DMS 273 (cell line): ENCODE measurements at regions not wholly inside any gene's neighbourhood (a gene's known extent, or its start where the extent isn't known, plus 50 kb on each side); places are given as distances from the start of the nearest gene placed in this dataset.

Source experiments
- DNase-seq: peaks from one replicate; lab custom pipeline; 2025; ENCODE audit not compliant: unreplicated experiment; lab: John Stamatoyannopoulos, UW

DNA sequence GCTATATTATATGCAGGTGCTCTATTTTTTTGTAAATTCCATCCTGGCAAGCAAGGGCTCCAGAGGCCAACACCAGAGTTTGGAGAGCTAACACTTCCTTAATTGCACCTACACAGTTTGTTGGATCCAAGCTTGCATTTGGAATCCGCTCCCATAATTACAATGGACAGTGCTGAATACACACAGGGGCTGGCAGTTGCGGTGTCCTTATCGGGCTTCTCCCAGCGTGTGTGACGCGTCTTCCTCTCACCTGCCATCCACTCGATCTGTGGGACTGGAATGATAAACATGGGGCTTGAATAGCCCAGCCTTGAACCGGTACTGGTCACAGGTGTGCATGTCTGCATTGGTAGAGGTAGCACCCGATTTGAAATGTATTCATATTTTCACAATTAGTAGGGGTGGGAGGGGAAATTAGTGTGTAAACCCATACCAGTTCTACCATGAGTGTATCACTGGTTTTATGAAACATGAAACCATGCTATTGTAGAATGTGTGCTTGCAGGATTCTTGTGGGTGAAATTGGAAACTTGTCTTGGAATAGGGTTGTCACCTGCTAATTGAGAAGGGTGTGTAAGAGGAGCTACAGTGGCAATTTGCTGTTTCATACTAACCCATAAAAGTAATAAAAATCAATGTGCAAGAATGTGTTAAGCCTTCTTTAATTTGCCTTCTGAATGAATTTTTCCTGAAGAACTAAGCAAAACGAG, 316.5 kb downstream of the WDR11 start:
- no peak for DNase-seq

DNA sequence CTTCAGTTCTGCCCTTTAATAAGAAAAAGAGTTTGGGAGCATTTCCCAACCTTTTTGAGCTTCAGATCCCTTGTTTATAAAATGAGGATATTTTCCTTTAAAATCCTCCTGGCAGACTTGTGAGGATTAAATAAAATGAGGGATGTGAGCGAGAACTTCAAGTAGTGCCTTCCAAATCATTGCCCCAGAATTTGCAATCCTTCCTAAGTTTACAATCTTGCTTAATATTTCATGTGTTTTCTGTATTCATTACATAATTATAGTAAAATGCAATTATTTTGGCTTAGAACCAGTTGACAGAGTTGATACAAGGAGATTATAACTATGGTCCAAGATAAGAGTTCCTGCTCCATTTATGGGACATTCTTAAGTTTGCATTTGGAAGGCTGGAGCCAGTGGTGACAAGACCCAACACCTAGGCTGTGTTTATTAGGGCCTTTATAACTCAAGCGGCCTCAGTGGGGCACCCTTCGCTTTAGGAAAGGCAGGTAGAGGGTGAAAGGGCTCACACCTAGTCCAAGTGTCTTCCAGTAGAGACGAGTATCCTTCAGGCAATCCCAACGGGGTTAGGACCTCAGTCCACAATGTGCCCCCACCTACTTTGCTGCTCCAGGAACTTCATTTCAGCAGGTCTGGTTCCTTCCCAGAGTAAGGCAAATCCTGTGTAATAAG, 317.5 kb downstream of the WDR11 start:
- peak; percentile 17 for DNase-seq

DNA sequence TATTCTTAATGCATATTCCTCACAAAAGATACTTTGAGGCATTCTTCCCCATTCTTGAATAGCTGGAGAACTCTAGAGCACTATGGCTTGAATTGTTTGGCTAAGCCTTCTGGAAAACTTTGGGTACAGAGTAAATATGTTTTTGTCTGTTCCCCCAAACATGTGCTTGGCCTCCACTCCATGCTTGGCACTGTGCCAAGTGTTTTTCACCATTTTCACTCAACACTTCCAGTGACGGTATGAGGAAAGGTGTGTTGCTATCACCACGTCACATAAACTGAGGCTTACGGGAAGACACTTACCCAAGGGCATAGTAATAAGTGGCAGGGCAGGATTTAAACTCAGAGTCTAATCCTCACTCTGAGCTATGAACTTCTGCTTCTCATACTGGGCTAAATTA, 318.2 kb downstream of the WDR11 start:
- DNase-seq, result no peak

DNA sequence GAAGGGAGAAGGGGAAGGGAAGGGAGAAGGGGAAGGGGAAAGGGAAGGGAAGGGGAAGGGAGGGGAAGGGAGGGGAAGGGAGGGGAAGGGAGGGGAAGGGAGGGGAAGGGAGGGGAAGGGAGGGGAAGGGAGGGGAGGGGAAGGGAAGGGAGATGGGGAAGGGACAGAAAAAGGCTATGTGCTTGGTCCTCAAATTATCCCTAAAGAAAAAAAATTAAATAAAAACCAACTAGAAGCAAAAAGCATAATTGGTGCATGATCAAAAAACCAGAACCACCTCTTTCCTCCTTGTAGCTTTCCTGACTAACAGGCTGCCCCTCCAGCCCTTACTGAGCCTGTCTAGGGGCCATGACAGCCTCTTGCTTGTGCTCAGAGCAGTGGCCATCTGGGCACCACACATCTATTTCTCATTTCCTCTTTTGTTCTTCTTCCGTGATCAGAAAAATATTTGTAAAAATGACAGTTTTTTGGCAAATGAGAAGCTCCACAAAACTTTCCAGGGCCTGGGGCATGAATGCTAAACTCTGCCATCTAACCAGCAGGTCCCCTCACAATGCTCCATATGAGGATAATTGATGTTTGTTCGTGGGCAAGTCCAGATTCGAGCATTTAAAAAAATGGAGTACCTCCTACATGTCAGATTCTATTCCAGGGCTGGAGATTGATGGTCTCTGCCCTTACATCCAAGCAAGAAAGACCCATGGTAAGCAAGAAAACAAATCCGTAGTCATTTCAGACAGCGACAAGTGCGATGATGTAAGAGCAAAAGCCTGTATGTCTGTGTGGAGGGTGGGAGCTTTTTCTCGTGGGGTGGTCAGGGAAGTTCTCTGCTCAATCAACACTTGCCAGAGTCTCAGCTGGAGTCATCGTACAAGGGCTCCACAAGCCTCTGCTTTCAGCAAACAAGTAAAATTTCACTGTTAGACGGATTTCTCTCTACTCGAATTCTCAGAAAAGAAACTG, 320.9 kb downstream of the WDR11 start:
- DNase-seq, result no peak

DNA sequence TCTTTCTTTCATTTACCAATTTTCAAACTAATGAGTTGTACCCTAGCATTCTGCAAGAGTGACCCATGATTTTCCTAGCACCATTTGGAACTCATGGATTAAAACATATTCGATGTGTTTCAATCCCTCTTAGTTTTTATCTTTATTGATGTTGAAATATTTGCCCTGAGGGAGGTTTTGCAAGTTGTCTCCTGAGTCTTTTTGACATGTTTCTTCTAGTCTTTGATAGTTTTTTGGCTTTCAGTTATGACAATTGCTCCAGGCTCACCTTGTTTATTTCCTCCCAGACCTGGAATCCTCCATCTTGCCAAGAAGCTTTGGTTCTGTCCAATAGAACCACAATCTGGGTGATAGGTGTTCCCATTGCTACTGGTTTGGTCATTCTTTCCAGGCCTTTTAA, 327.8 kb downstream of the WDR11 start:
- no peak for DNase-seq

DNA sequence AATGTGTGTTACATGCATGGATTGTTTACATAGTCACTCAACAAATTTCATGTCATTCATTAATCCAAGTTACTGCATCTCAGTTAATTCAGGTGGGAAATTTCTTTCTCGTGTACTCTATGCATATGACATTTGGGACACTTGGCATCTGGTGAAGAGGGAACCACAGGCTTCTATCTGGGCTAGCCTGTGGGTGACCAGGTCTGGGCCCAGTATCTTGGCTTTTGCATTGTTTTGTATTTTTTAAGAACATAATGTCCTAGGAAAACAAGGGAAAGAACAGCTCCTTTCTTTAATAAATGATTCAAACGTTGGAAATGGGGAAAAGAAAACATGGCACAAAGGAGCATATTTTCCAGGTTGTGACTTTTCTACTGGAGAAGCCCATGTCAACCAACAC, 331.1 kb downstream of the WDR11 start:
- DNase-seq, result no peak

DNA sequence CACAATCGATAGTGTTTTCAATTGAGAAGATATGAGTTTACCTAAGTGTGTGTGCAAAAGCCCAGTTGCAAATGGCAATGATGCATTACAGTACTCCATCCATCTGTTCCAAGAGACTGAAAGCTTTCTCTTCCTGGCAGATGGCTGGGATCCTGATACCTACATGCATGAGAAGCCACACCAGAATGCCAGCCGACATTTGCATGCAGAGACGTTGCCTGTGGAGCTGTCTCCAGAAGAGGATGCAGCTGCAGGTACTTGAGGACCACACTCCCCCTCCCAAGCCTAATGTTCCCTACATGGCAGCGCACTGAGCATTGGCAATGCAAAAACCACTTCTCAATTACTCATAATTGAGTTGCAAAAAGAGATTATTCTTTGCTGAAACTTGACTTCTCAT, 332.1 kb downstream of the WDR11 start:
- peak; percentile 93 for DNase-seq

DNA sequence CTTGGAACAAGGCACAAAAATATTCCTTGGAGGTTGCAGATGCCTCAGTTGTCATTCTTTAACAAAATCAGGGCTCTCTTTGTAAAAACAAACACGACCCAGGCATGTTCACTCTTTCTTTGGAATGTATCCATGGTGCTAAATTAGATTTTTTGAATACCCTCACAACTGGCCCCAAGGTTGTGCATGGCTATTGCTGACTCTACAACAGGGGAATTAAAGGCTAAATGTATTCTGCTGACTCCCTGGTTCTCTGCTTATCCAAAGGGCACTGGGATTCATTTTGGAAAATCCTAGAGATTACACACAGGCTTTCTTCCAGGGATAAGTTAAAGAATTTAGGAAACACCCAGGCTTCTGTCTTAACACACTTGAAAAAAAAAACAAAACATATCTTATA, 332.5 kb downstream of the WDR11 start:
- DNase-seq, result no peak

DNA sequence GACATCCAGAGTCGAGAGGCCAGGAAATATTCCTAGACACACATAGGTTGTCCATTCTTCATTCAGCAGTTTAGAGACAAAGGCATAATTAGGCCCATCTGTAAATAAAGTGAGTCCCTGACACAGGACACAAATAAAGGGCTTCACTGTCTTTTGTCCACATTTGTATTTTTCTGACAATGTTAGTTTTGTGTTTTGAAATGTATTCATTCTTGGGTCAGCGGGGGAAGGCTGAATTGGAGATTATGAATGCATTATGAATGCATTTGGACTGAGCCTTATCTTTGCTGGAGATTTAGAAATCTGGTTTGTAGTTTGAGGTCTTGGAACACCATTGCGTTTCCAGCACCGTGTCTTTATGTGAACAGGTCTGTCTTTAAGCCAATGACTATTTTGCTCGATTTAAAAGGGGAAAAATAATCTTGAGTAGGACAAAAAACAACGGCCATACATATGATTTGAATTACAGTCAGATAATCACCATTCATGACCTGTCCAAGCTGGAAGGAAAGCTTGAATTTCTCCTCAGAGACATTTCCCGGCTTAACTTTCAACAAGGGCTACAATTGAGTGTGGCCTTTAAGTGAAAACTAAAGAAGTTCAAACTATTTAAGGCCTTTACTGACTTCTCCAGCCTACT, 334.8 kb downstream of the WDR11 start:
- DNase-seq, result no peak

DNA sequence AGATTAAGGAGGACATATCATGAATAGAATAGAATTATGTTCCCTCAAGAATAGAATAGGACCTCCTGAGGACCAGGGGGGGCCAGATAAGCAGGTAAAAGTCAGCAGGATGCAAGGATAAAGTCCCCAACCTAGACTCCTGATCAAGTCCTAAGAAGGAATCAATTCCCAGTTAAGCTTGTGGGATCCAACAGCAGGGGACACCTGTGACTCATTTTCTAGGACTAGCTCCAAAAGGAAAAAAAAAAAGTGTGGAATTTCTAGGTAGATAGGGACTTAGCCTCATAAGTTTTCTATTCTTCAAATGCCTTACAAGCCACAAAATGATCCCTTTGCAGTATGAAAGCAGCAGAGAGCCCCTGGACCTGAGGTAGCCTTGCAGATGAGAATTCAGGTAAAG, 336.2 kb downstream of the WDR11 start:
- DNase-seq, result no peak

DNA sequence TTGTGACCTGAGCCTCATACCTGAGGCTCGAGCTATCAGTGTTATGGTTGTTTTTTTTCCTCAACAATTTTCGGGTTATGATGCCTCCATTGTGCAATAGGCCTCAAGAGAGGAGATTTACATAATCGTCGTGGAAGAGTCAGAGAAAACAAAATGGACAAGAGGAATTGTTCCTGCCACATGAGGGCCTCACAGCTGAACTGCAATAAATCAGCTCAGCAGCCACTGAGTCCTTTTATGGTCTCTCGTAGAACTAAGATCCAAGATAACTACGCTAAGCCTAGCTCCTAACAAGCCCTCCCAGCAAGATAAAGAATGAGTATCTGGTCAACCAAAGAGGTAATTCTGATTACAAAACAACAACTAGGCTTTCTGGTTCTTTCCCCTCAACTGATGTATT, 336.8 kb downstream of the WDR11 start:
- DNase-seq, result peak; percentile 9

DNA sequence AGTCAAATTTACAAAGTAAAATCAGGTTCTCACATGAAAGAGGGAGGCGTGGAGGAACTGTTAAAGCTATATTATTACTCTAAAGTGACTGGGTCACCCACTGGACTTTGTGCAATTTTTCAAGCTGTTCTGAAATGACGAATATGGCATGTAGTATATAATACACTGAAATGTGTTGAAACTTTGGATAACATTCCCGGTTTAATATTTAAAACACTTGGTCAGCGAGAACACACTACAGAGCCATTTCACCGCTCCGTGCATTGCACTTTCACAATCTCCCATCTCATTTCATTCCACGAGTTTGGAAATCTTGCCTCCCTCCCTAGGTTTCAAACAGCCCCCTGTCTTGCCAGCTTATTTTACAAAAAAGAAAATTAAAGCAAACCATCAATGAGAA, 337.9 kb downstream of the WDR11 start:
- no peak for DNase-seq

DNA sequence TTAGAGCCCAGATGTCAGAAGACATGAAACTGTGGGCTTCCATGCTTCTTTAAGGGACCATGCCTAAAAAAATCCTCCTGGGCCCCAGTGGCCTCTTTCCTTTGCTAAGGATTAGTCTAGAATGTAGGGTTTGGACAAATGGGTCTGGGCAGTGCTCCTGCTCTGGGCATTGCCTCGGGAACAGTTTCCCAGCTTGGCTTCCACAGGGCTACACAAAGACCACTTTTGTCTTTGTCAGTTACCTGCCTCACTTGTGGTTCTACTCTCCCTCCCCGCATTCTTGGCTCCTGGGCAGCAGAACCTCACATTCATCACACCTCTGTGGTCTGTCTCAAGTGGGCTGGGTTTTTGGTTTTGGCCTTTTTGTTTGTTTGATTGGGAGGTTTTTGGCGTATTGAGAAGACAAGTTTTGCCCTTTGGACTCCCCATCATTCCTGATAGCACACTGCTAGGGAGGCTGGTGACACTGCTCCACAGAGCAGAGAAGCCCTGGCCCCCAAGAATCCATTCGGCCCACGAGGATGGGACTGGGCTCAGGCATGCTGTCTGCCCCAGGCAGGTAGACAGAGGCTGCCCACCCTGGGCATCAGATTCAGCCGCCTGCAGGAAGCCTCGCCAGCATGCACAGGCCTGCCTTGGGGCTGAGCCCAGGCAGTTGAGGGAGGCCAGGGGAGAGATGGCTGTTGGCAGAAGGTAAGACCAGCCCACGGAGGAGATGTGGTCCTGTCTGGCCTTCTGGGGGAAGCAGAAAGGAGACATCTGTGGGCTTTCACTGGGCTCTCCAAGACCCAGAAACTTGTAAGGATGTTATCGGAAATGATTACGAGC, 343.7 kb downstream of the WDR11 start:
- DNase-seq, result no peak

DNA sequence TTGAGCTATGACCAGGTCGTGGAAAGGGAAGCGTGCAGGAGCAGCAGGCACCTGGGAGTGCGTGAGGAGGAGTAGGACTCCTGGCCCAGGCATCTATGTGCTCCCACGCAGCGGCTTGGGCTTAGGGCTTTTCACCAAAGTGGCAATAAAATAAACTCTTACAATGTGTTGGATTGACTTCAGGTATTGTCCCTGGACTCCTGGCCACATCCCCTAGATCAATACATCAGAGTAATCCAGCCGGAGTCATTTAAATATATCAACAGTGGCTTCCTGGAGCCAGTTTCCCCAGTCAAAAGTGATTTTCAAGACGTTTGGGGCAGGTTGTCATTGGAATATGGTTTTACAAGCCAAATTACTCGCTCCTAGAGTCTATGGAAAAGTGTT, 344.4 kb downstream of the WDR11 start:
- DNase-seq, result no peak

DNA sequence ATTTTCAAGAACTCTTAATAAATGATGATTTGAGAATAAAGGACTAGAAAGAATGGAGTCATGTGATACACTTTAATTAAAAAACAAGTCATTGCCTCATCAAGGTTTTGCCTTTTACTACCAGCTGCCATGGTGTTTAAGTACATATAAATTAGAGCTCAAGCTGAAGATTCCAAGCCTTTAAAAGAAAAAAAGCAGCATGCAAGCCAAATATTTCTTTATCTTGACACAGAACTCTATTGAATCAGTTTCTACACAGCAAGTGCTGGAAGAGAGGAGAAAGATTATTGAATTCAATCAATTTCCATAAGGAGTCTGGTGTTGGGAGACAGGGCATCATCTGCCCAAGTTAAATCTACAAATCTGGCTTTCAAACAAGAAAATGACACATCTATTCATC, 347.9 kb downstream of the WDR11 start:
- peak; percentile 14 for DNase-seq

DNA sequence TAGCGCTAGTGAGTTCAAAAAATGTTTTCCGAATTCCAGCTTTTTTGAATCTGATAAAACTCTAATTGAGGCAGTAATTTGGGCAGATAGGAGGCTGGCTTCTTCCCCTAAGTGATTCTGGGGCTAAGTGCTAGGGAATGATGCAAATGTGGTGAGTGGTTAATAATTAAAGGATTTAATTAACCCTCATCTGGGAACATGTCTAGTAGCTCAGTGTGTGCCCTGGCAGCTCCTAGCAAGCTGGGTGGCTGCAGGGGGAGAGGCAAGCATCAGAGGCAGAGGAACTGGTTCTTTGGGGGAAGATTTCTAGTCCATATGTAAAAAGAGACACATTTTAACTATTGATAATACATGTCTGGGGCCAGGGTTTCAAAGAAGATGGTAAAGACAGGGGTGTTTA, 354.5 kb downstream of the WDR11 start:
- peak; percentile 3 for DNase-seq

DNA sequence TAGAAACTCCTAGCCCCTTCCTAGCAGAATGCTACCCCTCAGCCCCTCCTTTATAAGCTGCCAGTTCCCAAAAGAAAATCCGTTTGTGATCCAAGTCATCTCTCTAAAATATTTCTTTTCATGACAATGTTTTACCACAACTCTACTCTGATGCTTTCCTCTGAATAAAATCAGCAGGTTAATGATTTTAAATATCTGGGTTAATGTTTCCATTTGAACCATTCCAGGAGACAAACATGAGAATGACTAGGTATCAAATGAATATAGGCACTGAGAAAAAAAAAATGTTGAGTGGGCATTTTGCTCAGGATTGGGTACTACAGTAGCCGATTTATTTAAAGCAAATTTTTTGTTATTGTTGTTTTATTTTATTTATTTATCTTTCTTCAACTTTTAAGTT, 360.3 kb downstream of the WDR11 start:
- no peak for DNase-seq

DNA sequence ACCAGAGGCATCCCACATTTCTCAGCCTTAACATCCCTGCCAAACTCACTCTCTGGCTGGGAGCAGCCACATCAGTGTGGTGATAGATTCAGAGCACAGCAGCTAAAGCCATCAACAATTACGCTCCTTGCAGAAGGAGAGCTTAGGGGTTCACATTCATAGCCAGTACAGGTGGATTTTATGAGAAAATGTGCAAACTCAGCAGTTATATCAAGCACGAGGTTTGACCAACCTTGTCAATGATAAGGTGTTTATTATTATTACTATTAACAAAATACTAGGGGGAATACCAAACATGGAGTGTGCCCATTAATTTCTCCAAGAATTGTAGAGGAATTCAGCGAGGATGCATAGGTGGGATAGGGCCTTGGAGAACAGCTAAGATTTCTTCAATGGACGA, 362.3 kb downstream of the WDR11 start:
- DNase-seq, result no peak

DNA sequence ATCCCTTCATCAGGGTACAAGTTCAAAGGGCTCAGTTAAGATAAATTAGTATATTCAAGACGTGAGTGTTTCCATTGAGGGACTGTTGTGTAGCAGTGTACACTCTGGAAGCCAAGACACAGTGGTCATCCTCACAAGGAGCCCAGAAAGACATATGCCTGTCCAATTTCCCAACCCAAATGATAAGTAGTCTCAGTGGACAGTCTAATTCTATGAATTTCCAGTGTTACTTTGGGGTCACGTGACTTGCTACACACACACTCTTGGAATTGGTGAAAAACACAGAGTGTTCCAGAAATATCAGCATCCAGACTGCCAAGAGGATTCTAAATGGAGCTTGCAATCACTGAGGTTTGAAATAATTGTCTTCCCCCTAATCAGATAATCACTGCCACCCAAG, 365.1 kb downstream of the WDR11 start:
- peak; percentile 30 for DNase-seq

DNA sequence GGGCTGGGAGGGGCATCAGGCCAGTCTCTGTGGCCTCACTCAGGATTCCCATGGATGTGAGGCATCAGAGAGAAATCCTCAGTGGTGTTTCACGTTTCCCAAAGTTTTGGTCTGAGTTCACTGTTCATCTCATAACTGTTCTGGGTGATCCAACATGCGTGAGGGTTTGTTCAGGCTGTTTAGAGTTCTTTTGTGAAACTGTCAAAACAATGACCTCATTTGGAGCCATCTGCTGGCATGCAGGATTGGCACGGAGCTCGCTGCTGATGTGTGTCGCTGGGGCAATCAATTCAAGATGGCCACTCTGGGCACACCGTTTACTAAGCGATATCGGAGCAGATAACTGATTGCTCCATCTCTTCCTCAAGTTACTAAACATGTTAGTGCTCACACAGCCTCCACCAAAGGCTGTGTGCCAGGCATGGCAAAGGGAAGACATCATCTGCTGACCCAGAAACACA, 365.6 kb downstream of the WDR11 start:
- DNase-seq, result peak; percentile 86
